Karpas-422 (cell line): ENCODE measurements at regions not wholly inside any gene's neighbourhood (a gene's known extent, or its start where the extent isn't known, plus 50 kb on each side); places are given as distances from the start of the nearest gene placed in this dataset.
"Not testable (repeated sequence)": the region's sequence is repeated elsewhere in the genome, so short reads cannot be mapped to it uniquely, and the experiment has no call there.

Experiments
- DNase-seq: peaks from one replicate; pipeline ENCODE4 v3.0.0-alpha.2; 2015
- H2AFZ ChIP-seq: fragments of 200-600 bp; sonication (generic); 2 replicates; pipeline ENCODE4 v1.6.1; 2014; ENCODE audit warnings: antibody characterized with exemption, low read length, mixed read lengths
- H3K27ac ChIP-seq: fragments of 200-600 bp; sonication (generic); 2 replicates; pipeline ENCODE4 v1.5.1; 2014; ENCODE audit warnings: mild to moderate bottlenecking, low read length, moderate library complexity
- H3K27me3 ChIP-seq: fragments of 200-600 bp; sonication (generic); 2 replicates; pipeline ENCODE4 v1.6.1; 2014; ENCODE audit warnings: low read length, mixed read lengths
- H3K36me3 ChIP-seq: fragments of 200-600 bp; sonication (generic); 2 replicates; pipeline ENCODE4 v1.6.1; 2014; ENCODE audit warnings: low read length, mixed read lengths; ENCODE audit not compliant: insufficient read depth
- H3K4me1 ChIP-seq: fragments of 200-600 bp; sonication (generic); 2 replicates; pipeline ENCODE4 v1.6.1; 2014; ENCODE audit warnings: mild to moderate bottlenecking, low read length, mixed read lengths
- H3K4me2 ChIP-seq: fragments of 200-600 bp; sonication (generic); 2 replicates; pipeline ENCODE4 v1.6.1; 2014; ENCODE audit warnings: low read length, low read depth, mild to moderate bottlenecking; ENCODE audit not compliant: poor library complexity, severe bottlenecking
- H3K4me3 ChIP-seq: fragments of 200-600 bp; sonication (generic); 2 replicates; pipeline ENCODE4 v1.5.1; 2014; ENCODE audit warnings: mild to moderate bottlenecking, antibody characterized with exemption, low read length, mixed read lengths
- H3K79me2 ChIP-seq: fragments of 200-600 bp; sonication (generic); 2 replicates; pipeline ENCODE4 v1.6.1; 2014; ENCODE audit warnings: mild to moderate bottlenecking, low read length, mixed read lengths
- H3K9ac ChIP-seq: fragments of 200-600 bp; sonication (generic); 2 replicates; pipeline ENCODE4 v1.6.0; 2014; ENCODE audit warnings: low read length
- H3K9me2 ChIP-seq: fragments of 200-600 bp; sonication (generic), shearing (Covaris generic); replicated peaks from 2 replicates; pipeline ENCODE4 v1.6.0; 2014; ENCODE audit warnings: mild to moderate bottlenecking, low read length, moderate library complexity; ENCODE audit not compliant: insufficient read depth
- H3K9me3 ChIP-seq: fragments of 300-700, 200-600 bp; sonication (generic); 2 replicates; pipeline ENCODE4 v1.6.1; 2014; ENCODE audit warnings: low read length, mixed read lengths
- H4K20me1 ChIP-seq: fragments of 200-600 bp; sonication (generic); 2 replicates; pipeline ENCODE4 v1.6.1; 2014; ENCODE audit warnings: mild to moderate bottlenecking, antibody characterized with exemption, low read length, low read depth; ENCODE audit not compliant: insufficient read depth

DNA sequence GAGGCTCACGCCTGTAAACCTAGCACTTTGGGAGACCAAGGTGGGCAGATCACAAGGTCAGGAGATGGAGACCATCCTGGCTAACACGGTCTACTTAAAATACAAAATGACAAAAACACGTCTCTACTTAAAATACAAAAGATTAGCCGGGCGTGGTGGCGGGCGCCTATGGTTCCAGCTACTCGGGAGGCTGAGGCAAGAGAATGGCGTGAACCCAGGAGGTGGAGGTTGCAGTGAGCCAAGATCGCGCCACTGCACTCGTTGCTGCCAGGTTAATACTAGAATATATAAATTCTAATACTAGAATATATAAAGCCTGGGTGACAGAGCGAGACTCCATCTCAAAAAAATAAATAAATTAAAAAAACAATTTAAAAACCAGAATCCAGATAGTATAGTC, 588.7 kb upstream of the CDH7 start:
- not testable (repeated sequence) for H3K79me2 ChIP-seq, H2AFZ ChIP-seq, H3K4me2 ChIP-seq, DNase-seq, H4K20me1 ChIP-seq, H3K36me3 ChIP-seq, H3K27ac ChIP-seq, H3K9me2 ChIP-seq, H3K27me3 ChIP-seq, H3K4me3 ChIP-seq, H3K9ac ChIP-seq, H3K4me1 ChIP-seq
- H3K9me3 ChIP-seq, result peaks cover 41% of the 10 kb centered on the region

- Histone ChIP-seq H3K27ac (no peak overlapping the region), H3K9me2 (no peaks in the 10 kb centered on the region), H3K27me3 (no peaks in the 10 kb centered on the region), H4K20me1 (no peaks in the 10 kb centered on the region), H3K79me2 (no peaks in the 10 kb centered on the region), H3K4me2 (no peak overlapping the region), H3K4me3 (no peak overlapping the region), H3K4me1 (no peaks in the 10 kb centered on the region), H3K9ac (no peak overlapping the region), H2AFZ (no peak overlapping the region), H3K36me3 (no peaks in the 10 kb centered on the region), H3K9me3 (peaks cover 64% of the 10 kb centered on the region)
- no peak for DNase-seq
Measured at GRCh38 chr18:65146482-65147021, 604.3 kb upstream of the CDH7 start.

GRCh38 chr18:65145312-65145711, 605.5 kb upstream of the CDH7 start:
- H3K27ac ChIP-seq, result no peak overlapping the region
- H3K9me3 ChIP-seq, result peaks cover 65% of the 10 kb centered on the region
- no peaks in the 10 kb centered on the region for H4K20me1 ChIP-seq
- no peaks in the 10 kb centered on the region for H3K9me2 ChIP-seq
- no peaks in the 10 kb centered on the region for H3K4me1 ChIP-seq
- H3K27me3 ChIP-seq, result no peaks in the 10 kb centered on the region
- no peak overlapping the region for H2AFZ ChIP-seq
- H3K79me2 ChIP-seq, result no peaks in the 10 kb centered on the region
- H3K4me3 ChIP-seq, result no peak overlapping the region
- H3K9ac ChIP-seq, result no peak overlapping the region
- DNase-seq, result no peak
- H3K36me3 ChIP-seq, result no peaks in the 10 kb centered on the region
- H3K4me2 ChIP-seq, result no peak overlapping the region

DNA sequence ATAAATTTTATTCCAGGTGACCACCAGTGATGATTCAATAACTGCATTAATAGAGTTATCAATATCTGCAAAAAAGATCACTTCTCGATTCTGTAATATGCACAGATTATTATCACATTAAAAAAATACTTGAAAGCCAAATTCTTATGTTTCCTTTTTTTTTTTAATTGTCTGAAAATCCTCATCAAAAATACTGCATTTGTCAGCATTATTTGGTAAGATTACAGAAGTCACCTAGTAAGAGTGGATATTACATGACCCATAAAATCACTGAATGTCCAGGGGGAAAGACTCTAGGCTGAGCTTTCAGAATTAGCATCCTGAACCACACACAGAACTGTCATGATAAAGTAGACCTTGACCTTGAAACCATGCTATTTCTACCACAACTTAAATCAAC, 617.2 kb upstream of the CDH7 start:
- Histone ChIP-seq H3K79me2 (no peaks in the 10 kb centered on the region), H4K20me1 (no peaks in the 10 kb centered on the region), H3K9ac (no peak overlapping the region), H3K4me3 (no peak overlapping the region), H3K27me3 (no peaks in the 10 kb centered on the region), H3K9me2 (no peaks in the 10 kb centered on the region), H3K36me3 (no peaks in the 10 kb centered on the region), H3K9me3 (peaks cover 37% of the 10 kb centered on the region), H3K4me2 (no peak overlapping the region), H3K27ac (no peak overlapping the region), H3K4me1 (no peaks in the 10 kb centered on the region), H2AFZ (no peak overlapping the region)
- no peak for DNase-seq

GRCh38 chr18:65124633-65125032, 626.2 kb upstream of the CDH7 start:
- Histone ChIP-seq H3K9me3 (peaks cover 70% of the 10 kb centered on the region), H3K36me3 (no peaks in the 10 kb centered on the region), H3K9ac (no peak overlapping the region), H3K4me2 (no peak overlapping the region), H4K20me1 (no peaks in the 10 kb centered on the region), H2AFZ (no peak overlapping the region), H3K27me3 (no peaks in the 10 kb centered on the region), H3K79me2 (no peaks in the 10 kb centered on the region), H3K27ac (no peak overlapping the region), H3K4me1 (no peaks in the 10 kb centered on the region), H3K9me2 (no peaks in the 10 kb centered on the region), H3K4me3 (no peak overlapping the region)
- no peak for DNase-seq

DNA sequence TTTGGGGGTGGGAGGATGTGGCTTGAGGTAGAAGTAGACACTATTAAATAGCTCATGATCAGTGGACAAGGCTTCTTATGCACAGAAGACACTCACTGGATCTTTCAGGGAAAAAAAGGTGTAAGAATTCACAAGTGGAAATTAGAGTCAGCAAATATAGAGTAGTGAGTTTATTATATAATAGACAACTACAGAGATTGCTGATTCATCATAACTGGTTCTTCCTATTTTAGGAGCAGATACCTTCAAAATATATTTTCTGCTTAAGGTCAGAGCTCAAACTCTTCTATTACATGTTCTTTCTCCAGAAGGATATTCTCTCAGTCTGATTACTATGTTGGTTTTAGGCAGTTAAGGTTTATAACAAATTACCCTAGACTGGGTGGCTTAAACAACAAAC, 646.9 kb upstream of the CDH7 start:
- Histone ChIP-seq H3K36me3 (no peaks in the 10 kb centered on the region), H3K79me2 (no peaks in the 10 kb centered on the region), H3K27ac (no peak overlapping the region), H4K20me1 (no peaks in the 10 kb centered on the region), H2AFZ (no peak overlapping the region), H3K4me3 (no peak overlapping the region), H3K9me3 (peaks cover 42% of the 10 kb centered on the region), H3K4me2 (no peak overlapping the region), H3K9ac (no peak overlapping the region), H3K27me3 (no peaks in the 10 kb centered on the region), H3K9me2 (no peaks in the 10 kb centered on the region), H3K4me1 (no peaks in the 10 kb centered on the region)
- DNase-seq, result no peak

DNA sequence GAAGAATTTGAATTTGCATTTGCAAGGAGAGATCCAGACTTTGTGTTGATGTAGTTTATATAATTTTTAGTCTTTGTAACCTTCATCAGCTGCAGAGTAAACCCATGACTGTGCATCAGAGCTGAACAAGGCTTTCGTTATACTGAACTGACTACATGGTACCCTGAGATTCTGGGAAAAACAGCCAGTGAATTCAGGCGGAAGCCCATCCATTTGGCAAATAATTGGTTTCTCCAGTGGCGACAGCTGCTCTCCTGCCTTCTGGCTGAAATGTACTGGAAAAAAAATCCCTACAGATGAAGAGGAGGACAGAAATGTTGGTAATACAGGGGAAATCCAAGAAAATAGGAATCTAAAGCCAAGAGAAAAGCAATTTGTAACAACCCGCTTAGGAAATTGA, 657.5 kb upstream of the CDH7 start:
- Histone ChIP-seq H2AFZ (no peak overlapping the region), H3K9me3 (peaks cover 50% of the 10 kb centered on the region), H3K27ac (no peak overlapping the region)

DNA sequence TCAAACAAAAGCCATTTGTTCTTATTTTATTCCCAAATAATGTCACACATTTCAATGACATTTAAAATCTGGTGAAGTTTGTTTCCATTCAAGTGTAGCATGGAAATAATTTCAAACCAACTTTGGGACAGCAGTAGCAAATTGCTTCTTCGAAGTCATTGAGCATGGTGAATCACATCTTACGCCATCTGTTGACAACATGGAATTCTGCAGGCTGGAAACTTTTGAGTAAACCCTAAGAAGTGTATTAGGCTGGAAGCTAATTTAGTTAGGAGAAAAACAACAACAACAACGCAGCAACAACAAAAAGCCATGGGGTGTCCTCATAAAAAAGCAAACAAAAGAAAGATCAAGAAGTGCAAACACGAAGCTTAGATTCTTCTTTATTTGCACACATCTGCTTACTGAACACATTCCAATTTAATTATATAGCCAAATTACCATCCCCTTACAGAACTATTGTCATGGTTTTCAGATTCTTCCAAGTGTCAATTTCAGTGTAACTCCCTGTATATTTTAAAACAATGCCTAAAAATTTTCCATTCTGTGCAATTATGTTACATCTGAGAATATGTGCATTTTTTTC, 659.0 kb upstream of the CDH7 start:
- Histone ChIP-seq H3K9me2 (no peaks in the 10 kb centered on the region), H3K27me3 (no peaks in the 10 kb centered on the region), H3K4me3 (no peak overlapping the region), H3K9ac (no peak overlapping the region), H2AFZ (no peak overlapping the region), H3K27ac (no peak overlapping the region), H4K20me1 (no peaks in the 10 kb centered on the region), H3K79me2 (no peaks in the 10 kb centered on the region), H3K4me1 (no peaks in the 10 kb centered on the region), H3K9me3 (peaks cover 37% of the 10 kb centered on the region), H3K36me3 (no peaks in the 10 kb centered on the region), H3K4me2 (no peak overlapping the region)
- DNase-seq, result peak; percentile 72

More for the DNA sequence above, 657.5 kb upstream of the CDH7 start:
- H3K4me3 ChIP-seq, result no peak overlapping the region
- H3K9me2 ChIP-seq, result no peaks in the 10 kb centered on the region
- H3K79me2 ChIP-seq, result no peaks in the 10 kb centered on the region
- no peak overlapping the region for H3K9ac ChIP-seq
- H3K36me3 ChIP-seq, result no peaks in the 10 kb centered on the region
- no peaks in the 10 kb centered on the region for H4K20me1 ChIP-seq
- no peaks in the 10 kb centered on the region for H3K4me1 ChIP-seq
- no peak overlapping the region for H3K4me2 ChIP-seq
- no peaks in the 10 kb centered on the region for H3K27me3 ChIP-seq
- no peak for DNase-seq
